ENCODE measurements at regions not wholly inside any gene's neighbourhood (a gene's known extent, or its start where the extent isn't known, plus 50 kb on each side); places are given as distances from the start of the nearest gene placed in this dataset.

GRCh38 chr1:30148676-30149075 lies 574.7 kb downstream of the MATN1 start:
- TF ChIP-seq POLR2A (IDR thresholded peaks at IDR 0.05; ENCODE audit: low read depth, low read length) (no peak), POLR2AphosphoS5 (IDR thresholded peaks at IDR 0.05; ENCODE audit: low read depth, low read length) (no peak), TAF1 (IDR thresholded peaks at IDR 0.05; ENCODE audit: borderline replicate concordance, low read depth, low read length) (no peak)
